ENCODE measurements at regions not wholly inside any gene's neighbourhood (a gene's known extent, or its start where the extent isn't known, plus 50 kb on each side); places are given as distances from the start of the nearest gene placed in this dataset.
"Not testable (repeated sequence)": the region's sequence is repeated elsewhere in the genome, so short reads cannot be mapped to it uniquely, and the experiment has no call there.

DNA sequence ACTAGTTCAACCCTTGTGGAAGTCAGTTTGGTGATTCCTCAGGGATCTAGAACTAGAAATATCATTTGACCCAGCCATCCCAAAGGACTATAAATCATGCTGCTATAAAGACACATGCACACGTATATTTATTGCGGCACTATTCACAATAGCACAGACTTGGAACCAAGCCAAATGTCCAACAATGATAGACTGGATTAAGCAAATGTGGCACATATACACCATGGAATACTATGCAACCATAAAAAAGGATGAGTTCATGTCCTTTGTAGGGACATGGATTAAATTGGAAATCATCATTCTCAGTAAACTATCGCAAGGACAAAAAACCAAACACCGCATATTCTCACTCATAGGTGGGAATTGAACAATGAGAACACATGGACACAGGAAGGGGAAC lies 157.8 kb downstream of the MSN start:
- DNase-seq (ENCODE audit: low read depth, low spot score) = not testable (repeated sequence)

DNA sequence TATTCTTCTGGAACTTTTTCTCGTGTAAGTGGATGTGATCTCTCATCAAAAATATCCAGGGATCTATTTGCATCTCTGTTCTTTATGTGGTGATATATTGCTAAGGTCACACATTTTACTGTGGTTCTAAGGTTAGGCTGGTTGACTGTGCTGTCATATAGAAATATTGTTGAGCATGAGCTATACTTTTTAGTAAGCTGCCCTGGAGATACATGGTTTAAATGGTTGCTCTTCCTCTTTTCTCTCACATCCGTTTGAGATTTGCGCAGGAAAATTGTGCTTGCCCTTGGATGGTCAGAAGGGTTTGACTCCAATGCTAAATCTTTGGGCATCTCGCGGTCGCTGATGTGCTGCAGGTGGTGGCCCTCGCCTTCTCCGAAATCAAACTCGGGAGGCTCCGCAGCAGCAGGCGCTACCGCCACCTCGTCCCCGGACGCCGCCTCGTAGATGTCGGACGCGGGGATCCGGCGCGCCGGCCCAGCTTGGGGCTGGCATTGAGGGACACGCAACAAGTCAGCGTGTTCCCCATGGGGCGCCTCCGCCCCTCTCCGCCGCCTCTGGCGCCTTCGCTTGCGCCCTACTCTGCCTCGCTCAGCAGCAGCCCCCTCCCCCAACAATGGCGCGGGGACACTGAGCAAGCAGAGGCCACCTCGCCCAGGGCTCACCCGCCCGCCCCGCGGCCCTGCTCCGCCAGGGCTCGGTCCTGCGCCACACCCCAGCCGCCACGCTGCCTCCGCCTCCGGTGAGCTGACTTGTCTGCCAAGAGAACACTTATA lies 154.5 kb downstream of the MSN start:
- DNase-seq (ENCODE audit: low read depth, low spot score) = no peak

DNA sequence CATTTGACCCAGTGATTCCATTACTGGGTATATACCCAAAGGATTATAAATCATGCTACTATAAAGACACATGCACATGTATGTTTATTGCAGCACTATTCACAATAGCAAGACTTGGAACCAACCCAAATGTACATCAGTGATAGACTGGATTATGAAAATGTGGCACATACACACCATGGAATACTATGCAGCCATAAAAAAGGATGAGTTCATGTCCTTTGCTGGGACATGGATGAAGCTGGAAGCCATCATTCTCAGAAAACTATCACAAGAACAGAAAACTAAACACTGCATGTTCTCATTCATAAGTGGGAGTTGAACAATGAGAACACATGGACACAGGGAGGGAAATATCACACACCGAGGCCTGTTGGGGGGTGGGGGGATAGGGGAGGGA lies 152.5 kb downstream of the MSN start:
- not testable (repeated sequence) for DNase-seq (ENCODE audit: low read depth, low spot score)

DNA sequence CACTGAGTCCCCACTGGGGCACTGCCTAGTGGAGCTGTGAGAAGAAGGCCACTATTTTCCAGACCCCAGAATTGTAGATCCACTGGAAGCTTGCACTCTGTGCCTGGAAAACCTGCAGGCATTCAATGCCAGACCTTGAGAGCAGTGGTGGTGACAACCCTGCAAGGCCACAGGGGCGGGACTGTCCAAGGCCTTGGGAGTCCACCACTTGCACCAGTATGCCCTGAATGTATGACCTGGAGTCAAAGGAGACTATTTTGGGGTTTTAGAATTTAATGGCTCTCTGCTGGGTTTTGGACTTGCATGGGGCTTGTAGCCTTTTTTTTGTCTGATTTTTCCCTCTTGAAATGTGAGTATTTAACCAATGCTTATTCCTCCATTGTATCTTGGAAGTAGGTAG lies 145.8 kb downstream of the MSN start:
- DNase-seq (ENCODE audit: low read depth, low spot score) = no peak

GRCh38 chrX:65811558-65812228 lies 144.2 kb downstream of the MSN start:
- no peak for DNase-seq (ENCODE audit: low read depth, low spot score)

Data from activated naive CD8-positive, alpha-beta T cell treated with anti-CD3 and anti-CD28 coated beads, Interleukin-2, amount 50 U/mL, for 16 hours (primary cell).